HG02840 (cell line): ENCODE measurements at regions not wholly inside any gene's neighbourhood (a gene's known extent, or its start where the extent isn't known, plus 50 kb on each side); places are given as distances from the start of the nearest gene placed in this dataset.
"Not testable (repeated sequence)": the region's sequence is repeated elsewhere in the genome, so short reads cannot be mapped to it uniquely, and the experiment has no call there.

Source experiments
- ATAC-seq: cut with Tn5 transposase; IDR thresholded peaks from one replicate; pipeline ENCODE4 v1.9.1; 2021; ENCODE audit warnings: mild to moderate bottlenecking, moderate library complexity, moderate number of reproducible peaks; ENCODE audit not compliant: unreplicated experiment, low FRiP score

GRCh38 chr5:159799701-159800100 is 116.6 kb upstream of the ADRA1B start:
- ATAC-seq, result no peak

- no peak for ATAC-seq
Observed at GRCh38 chr5:159800131-159800840, 116.0 kb upstream of the ADRA1B start.

GRCh38 chr5:159801303-159801702 is 115.0 kb upstream of the ADRA1B start:
- ATAC-seq, result no peak

- no peak for ATAC-seq
Observed at GRCh38 chr5:159802661-159803060, 113.6 kb upstream of the ADRA1B start.

GRCh38 chr5:159804121-159804520 is 112.2 kb upstream of the ADRA1B start:
- ATAC-seq, result no peak

- no peak for ATAC-seq
Observed at GRCh38 chr5:159805021-159805420, 111.3 kb upstream of the ADRA1B start.

- ATAC-seq, result not testable (repeated sequence)
Observed at GRCh38 chr5:159807135-159807534, 109.1 kb upstream of the ADRA1B start.

GRCh38 chr5:159807586-159807985 is 108.7 kb upstream of the ADRA1B start:
- ATAC-seq, result no peak

- ATAC-seq, result no peak
Observed at GRCh38 chr5:159811712-159812111, 104.6 kb upstream of the ADRA1B start.

GRCh38 chr5:159812759-159813158 is 103.5 kb upstream of the ADRA1B start:
- ATAC-seq, result not testable (repeated sequence)

- no peak for ATAC-seq
Observed at GRCh38 chr5:159814222-159814621, 102.1 kb upstream of the ADRA1B start.

- no peak for ATAC-seq
Observed at GRCh38 chr5:159814805-159815585, 101.3 kb upstream of the ADRA1B start.

- ATAC-seq, result no peak
Observed at GRCh38 chr5:159817262-159818029, 98.8 kb upstream of the ADRA1B start.

- ATAC-seq, result no peak
Observed at GRCh38 chr5:159819591-159820411, 96.5 kb upstream of the ADRA1B start.

- no peak for ATAC-seq
Observed at GRCh38 chr5:159820692-159821091, 95.6 kb upstream of the ADRA1B start.

- ATAC-seq, result no peak
Observed at GRCh38 chr5:159821461-159821940, 94.8 kb upstream of the ADRA1B start.

- no peak for ATAC-seq
Observed at GRCh38 chr5:159824188-159825161, 91.8 kb upstream of the ADRA1B start.

- ATAC-seq, result no peak
Observed at GRCh38 chr5:159825551-159826051, 90.7 kb upstream of the ADRA1B start.
